ENCODE measurements at regions not wholly inside any gene's neighbourhood (a gene's known extent, or its start where the extent isn't known, plus 50 kb on each side); places are given as distances from the start of the nearest gene placed in this dataset.

- no peak for DNase-seq
Observed at GRCh38 chr3:140748-141330, 55.7 kb upstream of the CHL1 start.

All from COR-L47 (cell line).